Suprapubic skin (tissue), 4 donors: ENCODE measurements at regions not wholly inside any gene's neighbourhood (a gene's known extent, or its start where the extent isn't known, plus 50 kb on each side); places are given as distances from the start of the nearest gene placed in this dataset.

Experiments
- DNase-seq, 2 donors: peaks; one replicate each; pipeline ENCODE4 v3.0.0-alpha.2; 2019; ENCODE audit warnings: low spot score in 2 of 2
- H3K27ac ChIP-seq: fragments of 200-600 bp; sonication (generic); one replicate; pipeline ENCODE4 v1.5.1; 2019
- H3K27me3 ChIP-seq: fragments of 200-600 bp; sonication (generic); one replicate; pipeline ENCODE4 v1.5.1; 2019
- H3K36me3 ChIP-seq: fragments of 200-600 bp; sonication (generic); one replicate; pipeline ENCODE4 v1.5.1; 2019
- H3K4me1 ChIP-seq: fragments of 200-600 bp; sonication (generic); one replicate; pipeline ENCODE4 v1.5.1; 2019
- H3K4me3 ChIP-seq: fragments of 200-600 bp; sonication (generic); one replicate; pipeline ENCODE4 v1.5.1; 2019; ENCODE audit warnings: mild to moderate bottlenecking
- H3K9me3 ChIP-seq: fragments of 200-600 bp; sonication (generic); one replicate; pipeline ENCODE4 v1.5.1; 2019
- CTCF ChIP-seq, 2 donors: fragments of 200-600 bp in 1 of 2; fragments of 450-650 bp in 1 of 2; sonication (generic) in 1 of 2; IDR thresholded peaks; one replicate each; pipeline ENCODE4 v1.5.1; 2016 to 2019; ENCODE audit warnings: antibody characterized with exemption in 2 of 2, mild to moderate bottlenecking in 1 of 2, moderate library complexity in 1 of 2
- EP300 ChIP-seq: sonication (generic); formaldehyde crosslinking; IDR thresholded peaks from one replicate; pipeline ENCODE4 v1.6.1; 2017; ENCODE audit warnings: antibody characterized with exemption
- POLR2A ChIP-seq, 2 donors: fragments of 450-650 bp; IDR thresholded peaks; one replicate each; pipeline ENCODE4 v1.6.1; 2017; ENCODE audit warnings: antibody characterized with exemption in 2 of 2, mild to moderate bottlenecking in 2 of 2, moderate library complexity in 2 of 2
- POLR2AphosphoS5 ChIP-seq, 3 donors: sonication (generic); formaldehyde crosslinking; IDR thresholded peaks; one replicate each; pipeline ENCODE4 v1.6.1; 2017; ENCODE audit warnings: antibody characterized with exemption in 3 of 3
- WGBS: methylation state at CpG from one replicate; pipeline ENCODE4 v1.1.5; 2018; 5-methylcytosine and 5-hydroxymethylcytosine counted together

GRCh38 chr15:96692826-96693225, 362.3 kb downstream of the NR2F2 start:
- Histone ChIP-seq H3K9me3 (no peaks in the 10 kb centered on the region), H3K4me3 (no peak overlapping the region), H3K27me3 (no peaks in the 10 kb centered on the region), H3K27ac (no peak overlapping the region), H3K36me3 (no peaks in the 10 kb centered on the region), H3K4me1 (no peaks in the 10 kb centered on the region)
- TF ChIP-seq CTCF (IDR thresholded peaks at IDR 0.05) (no peak), POLR2A (IDR thresholded peaks at IDR 0.05) (no peak), POLR2AphosphoS5 (IDR thresholded peaks at IDR 0.05) (no peak), EP300 (no peak)
- 97% methylated on average over 7 of the region's 7 CpGs for WGBS
- no peak for DNase-seq

- H3K4me1 ChIP-seq: no peaks in the 10 kb centered on the region
- DNase-seq: no peak
- H3K9me3 ChIP-seq: no peaks in the 10 kb centered on the region
- H3K27ac ChIP-seq: no peak overlapping the region
- no peaks in the 10 kb centered on the region for H3K27me3 ChIP-seq
- 67% methylated on average over 2 of the region's 2 CpGs for WGBS
- TF ChIP-seq POLR2A (IDR thresholded peaks at IDR 0.05) (no peak), POLR2AphosphoS5 (IDR thresholded peaks at IDR 0.05) (no peak), CTCF (IDR thresholded peaks at IDR 0.05) (no peak), EP300 (no peak)
- H3K36me3 ChIP-seq: no peaks in the 10 kb centered on the region
- no peak overlapping the region for H3K4me3 ChIP-seq
These were observed 363.0 kb downstream of the NR2F2 start for GRCh38 chr15:96693515-96693914.

- no peaks in the 10 kb centered on the region for H3K4me1 ChIP-seq
- no peak overlapping the region for H3K4me3 ChIP-seq
- H3K9me3 ChIP-seq: no peaks in the 10 kb centered on the region
- DNase-seq: no peak
- WGBS: 44% methylated on average over 4 of the region's 4 CpGs
- H3K27me3 ChIP-seq: no peaks in the 10 kb centered on the region
- H3K27ac ChIP-seq: no peak overlapping the region
- TF ChIP-seq POLR2A (IDR thresholded peaks at IDR 0.05): no peak
- TF ChIP-seq EP300: no peak
- no peak for TF ChIP-seq POLR2AphosphoS5 (IDR thresholded peaks at IDR 0.05)
- no peak for TF ChIP-seq CTCF (IDR thresholded peaks at IDR 0.05)
- H3K36me3 ChIP-seq: no peaks in the 10 kb centered on the region
These were observed 363.6 kb downstream of the NR2F2 start for GRCh38 chr15:96693990-96694517.

GRCh38 chr15:96695426-96695825, 364.9 kb downstream of the NR2F2 start:
- Histone ChIP-seq H3K27me3 (no peaks in the 10 kb centered on the region), H3K4me1 (no peaks in the 10 kb centered on the region), H3K4me3 (no peak overlapping the region), H3K27ac (no peak overlapping the region), H3K9me3 (no peaks in the 10 kb centered on the region), H3K36me3 (no peaks in the 10 kb centered on the region)
- DNase-seq: no peak
- no peak for TF ChIP-seq POLR2AphosphoS5 (IDR thresholded peaks at IDR 0.05)
- no peak for TF ChIP-seq CTCF (IDR thresholded peaks at IDR 0.05)
- TF ChIP-seq EP300: no peak
- no peak for TF ChIP-seq POLR2A (IDR thresholded peaks at IDR 0.05)

- Histone ChIP-seq H3K36me3 (no peaks in the 10 kb centered on the region), H3K4me1 (no peaks in the 10 kb centered on the region), H3K27me3 (no peaks in the 10 kb centered on the region), H3K9me3 (no peaks in the 10 kb centered on the region), H3K27ac (no peak overlapping the region), H3K4me3 (no peak overlapping the region)
- DNase-seq: no peak
- 90% methylated on average over 3 of the region's 3 CpGs for WGBS
- TF ChIP-seq CTCF (IDR thresholded peaks at IDR 0.05) (no peak), EP300 (no peak), POLR2A (IDR thresholded peaks at IDR 0.05) (no peak), POLR2AphosphoS5 (IDR thresholded peaks at IDR 0.05) (no peak)
These were observed 369.4 kb downstream of the NR2F2 start for GRCh38 chr15:96699871-96700401.
